Limb (tissue), 2 donors: ENCODE measurements at regions not wholly inside any gene's neighbourhood (a gene's known extent, or its start where the extent isn't known, plus 50 kb on each side); places are given as distances from the start of the nearest gene placed in this dataset.

Experiments
- DNase-seq, 2 donors: peaks; one replicate each; pipeline ENCODE4 v3.0.0-alpha.2; 2016; ENCODE audit errors: extremely low spot score in 2 of 2

GRCh38 chr4:55753856-55754255 lies 65.7 kb upstream of the EXOC1L start:
- DNase-seq, result no peak

- DNase-seq, result no peak
These were observed 64.7 kb upstream of the EXOC1L start for GRCh38 chr4:55754754-55755350.

- no peak for DNase-seq
These were observed 63.4 kb upstream of the EXOC1L start for GRCh38 chr4:55756208-55756607.

- no peak for DNase-seq
These were observed 62.1 kb upstream of the EXOC1L start for GRCh38 chr4:55757356-55757952.

GRCh38 chr4:55758066-55758465 lies 61.5 kb upstream of the EXOC1L start:
- DNase-seq, result no peak

- no peak for DNase-seq
These were observed 61.0 kb upstream of the EXOC1L start for GRCh38 chr4:55758570-55758969.

GRCh38 chr4:55762819-55763218 lies 56.8 kb upstream of the EXOC1L start:
- no peak for DNase-seq

GRCh38 chr4:55763996-55764395 lies 55.6 kb upstream of the EXOC1L start:
- no peak for DNase-seq

GRCh38 chr4:55765070-55765469 lies 54.5 kb upstream of the EXOC1L start:
- DNase-seq, result no peak

GRCh38 chr4:55768291-55768690 lies 51.3 kb upstream of the EXOC1L start:
- DNase-seq, result no peak
